ENCODE measurements at regions not wholly inside any gene's neighbourhood (a gene's known extent, or its start where the extent isn't known, plus 50 kb on each side); places are given as distances from the start of the nearest gene placed in this dataset.

- no peak for DNase-seq (ENCODE audit: low spot score)
These were observed 154.7 kb downstream of the KTN1 start for GRCh38 chr14:55734731-55735130.

- no peak for DNase-seq (ENCODE audit: low spot score)
These were observed 160.1 kb downstream of the KTN1 start for GRCh38 chr14:55739967-55740648.

GRCh38 chr14:55740649-55740989 is 160.6 kb downstream of the KTN1 start:
- no peak for DNase-seq (ENCODE audit: low spot score)

GRCh38 chr14:55741240-55741639 is 161.2 kb downstream of the KTN1 start:
- DNase-seq (ENCODE audit: low spot score) = no peak

GRCh38 chr14:55743551-55743950 is 163.5 kb downstream of the KTN1 start:
- DNase-seq (ENCODE audit: low spot score) = no peak

GRCh38 chr14:55744321-55744720 is 164.3 kb downstream of the KTN1 start:
- DNase-seq (ENCODE audit: low spot score) = no peak

GRCh38 chr14:55745906-55746305 is 165.9 kb downstream of the KTN1 start:
- no peak for DNase-seq (ENCODE audit: low spot score)

- no peak for DNase-seq (ENCODE audit: low spot score)
These were observed 166.6 kb downstream of the KTN1 start for GRCh38 chr14:55746558-55746957.

GRCh38 chr14:55747186-55747585 is 167.2 kb downstream of the KTN1 start:
- DNase-seq (ENCODE audit: low spot score) = no peak

GRCh38 chr14:55749201-55749812 is 169.3 kb downstream of the KTN1 start:
- no peak for DNase-seq (ENCODE audit: low spot score)

- DNase-seq (ENCODE audit: low spot score) = no peak
These were observed 169.9 kb downstream of the KTN1 start for GRCh38 chr14:55749946-55750345.

GRCh38 chr14:55752580-55753390 is 172.8 kb downstream of the KTN1 start:
- DNase-seq (ENCODE audit: low spot score) = no peak

GRCh38 chr14:55754471-55754870 is 174.5 kb downstream of the KTN1 start:
- DNase-seq (ENCODE audit: low spot score) = no peak

GRCh38 chr14:55754871-55755270 is 174.9 kb downstream of the KTN1 start:
- DNase-seq (ENCODE audit: low spot score) = no peak

GRCh38 chr14:55756078-55756477 is 176.1 kb downstream of the KTN1 start:
- DNase-seq (ENCODE audit: low spot score) = no peak

- no peak for DNase-seq (ENCODE audit: low spot score)
These were observed 176.6 kb downstream of the KTN1 start for GRCh38 chr14:55756557-55756956.

- DNase-seq (ENCODE audit: low spot score) = no peak
These were observed 178.8 kb downstream of the KTN1 start for GRCh38 chr14:55758796-55759195.

GRCh38 chr14:55760789-55761566 is 181.0 kb downstream of the KTN1 start:
- DNase-seq (ENCODE audit: low spot score) = no peak

- no peak for DNase-seq (ENCODE audit: low spot score)
These were observed 181.6 kb downstream of the KTN1 start for GRCh38 chr14:55761651-55762050.

GRCh38 chr14:55762595-55763232 is 182.7 kb downstream of the KTN1 start:
- DNase-seq (ENCODE audit: low spot score) = no peak

GRCh38 chr14:55764784-55765183 is 184.8 kb downstream of the KTN1 start:
- DNase-seq (ENCODE audit: low spot score) = no peak

GRCh38 chr14:55766071-55766470 is 186.1 kb downstream of the KTN1 start:
- DNase-seq (ENCODE audit: low spot score) = no peak
